WTC11 (cell line): ENCODE measurements at regions not wholly inside any gene's neighbourhood (a gene's known extent, or its start where the extent isn't known, plus 50 kb on each side); places are given as distances from the start of the nearest gene placed in this dataset.

Experiments
- ATAC-seq: fragments of 200-7000 bp; cut with Tn5 transposase; 2 replicates; pipeline ENCODE4 v1.10.0; 2021; ENCODE audit warnings: mild to moderate bottlenecking, moderate library complexity
- CTCF ChIA-PET: fragments of 300-600 bp; sonication (Branson Sonifier 250); formaldehyde crosslinking; loops from one replicate; lab custom pipeline; 2021; ENCODE audit warnings: antibody characterized with exemption; lab: Charles Lee
- POLR2A ChIA-PET: fragments of 350-600 bp; sonication (Branson Sonifier 250); formaldehyde crosslinking; loops from one replicate; lab custom pipeline; 2021; ENCODE audit warnings: antibody characterized with exemption; lab: Charles Lee
- DNase-seq: peaks from one replicate; pipeline ENCODE4 v3.0.0; 2021; ENCODE audit warnings: low spot score
- H3K27ac Mint-ChIP-seq: 2 replicates; pipeline ENCODE4 v1.8.0; 2021; ENCODE audit warnings: mixed read lengths
- H3K27me3 Mint-ChIP-seq: 2 replicates; pipeline ENCODE4 v1.8.0; 2021; ENCODE audit warnings: low read depth, mild to moderate bottlenecking, moderate library complexity, mixed read lengths
- H3K36me3 Mint-ChIP-seq: 2 replicates; pipeline ENCODE4 v1.8.0; 2021; ENCODE audit warnings: mixed read lengths
- H3K4me1 Mint-ChIP-seq: 2 replicates; pipeline ENCODE4 v1.8.0; 2022; ENCODE audit warnings: mixed read lengths
- H3K4me3 Mint-ChIP-seq: 2 replicates; pipeline ENCODE4 v1.8.0; 2021; ENCODE audit warnings: mild to moderate bottlenecking, moderate library complexity, mixed read lengths
- H3K9me3 Mint-ChIP-seq: 2 replicates; pipeline ENCODE4 v1.8.0; 2021; ENCODE audit warnings: mixed read lengths
- ATF3 ChIP-seq: sonication (generic); formaldehyde crosslinking; conservative IDR thresholded peaks from 2 replicates; pipeline ENCODE4 v1.8.1; 2022; ENCODE audit warnings: mild to moderate bottlenecking, missing genetic modification reagents
- CTCF ChIP-seq: fragments of 200-600 bp; IDR thresholded peaks from 2 replicates; pipeline ENCODE4 v1.8.0; 2022; ENCODE audit warnings: antibody characterized with exemption
- EMX1 ChIP-seq: fragments of 250-450 bp; sonication (Bioruptor Pico); IDR thresholded peaks from 2 replicates; pipeline ENCODE4 v1.8.0; 2021; ENCODE audit warnings: mild to moderate bottlenecking
- ETV6 ChIP-seq: sonication (generic); formaldehyde crosslinking; IDR thresholded peaks from 2 replicates; pipeline ENCODE4 v1.8.1; 2022; ENCODE audit warnings: mild to moderate bottlenecking, missing genetic modification reagents
- FOXJ3 ChIP-seq: sonication (generic); formaldehyde crosslinking; IDR thresholded peaks from 2 replicates; pipeline ENCODE4 v1.9.0; 2021; ENCODE audit warnings: missing genetic modification reagents, mild to moderate bottlenecking, borderline replicate concordance
- FOXP1 ChIP-seq: sonication (generic); formaldehyde crosslinking; IDR thresholded peaks from 2 replicates; pipeline ENCODE4 v1.8.0; 2022; ENCODE audit warnings: missing genetic modification reagents, mild to moderate bottlenecking, moderate library complexity, borderline replicate concordance
- FOXP4 ChIP-seq: sonication (generic); formaldehyde crosslinking; IDR thresholded peaks from 2 replicates; pipeline ENCODE4 v1.8.0; 2022; ENCODE audit warnings: mild to moderate bottlenecking, missing genetic modification reagents
- GTF2I ChIP-seq: fragments of 250-450 bp; sonication (Bioruptor Pico); conservative IDR thresholded peaks from 2 replicates; pipeline ENCODE4 v1.4.0; 2021; ENCODE audit warnings: mild to moderate bottlenecking
- IRF1 ChIP-seq: sonication (generic); formaldehyde crosslinking; IDR thresholded peaks from 2 replicates; pipeline ENCODE4 v1.8.0; 2023; ENCODE audit warnings: missing genetic modification reagents
- MLX ChIP-seq: sonication (generic); formaldehyde crosslinking; IDR thresholded peaks from 2 replicates; pipeline ENCODE4 v1.8.1; 2023; ENCODE audit warnings: mild to moderate bottlenecking, missing genetic modification reagents, moderate library complexity
- PREB ChIP-seq: sonication (generic); formaldehyde crosslinking; IDR thresholded peaks from 2 replicates; pipeline ENCODE4 v1.8.1; 2022; ENCODE audit warnings: mild to moderate bottlenecking, missing genetic modification reagents, moderate library complexity, borderline replicate concordance
- RELA ChIP-seq: sonication (generic); formaldehyde crosslinking; IDR thresholded peaks from 2 replicates; pipeline ENCODE4 v1.8.1; 2022; ENCODE audit warnings: missing genetic modification reagents, mild to moderate bottlenecking, borderline replicate concordance
- RORB ChIP-seq: fragments of 250-450 bp; sonication (Bioruptor Pico); IDR thresholded peaks from 2 replicates; pipeline ENCODE4 v1.9.0; 2021; ENCODE audit warnings: mild to moderate bottlenecking
- SP1 ChIP-seq: sonication (generic); formaldehyde crosslinking; conservative IDR thresholded peaks from 2 replicates; pipeline ENCODE4 v1.8.1; 2022; ENCODE audit warnings: missing genetic modification reagents
- TCF7 ChIP-seq: sonication (generic); formaldehyde crosslinking; IDR thresholded peaks from 2 replicates; pipeline ENCODE4 v1.8.0; 2022; ENCODE audit warnings: mild to moderate bottlenecking, low read depth, missing genetic modification reagents, moderate library complexity
- USF2 ChIP-seq: sonication (generic); formaldehyde crosslinking; IDR thresholded peaks from 2 replicates; pipeline ENCODE4 v1.8.1; 2023; ENCODE audit warnings: mild to moderate bottlenecking, missing genetic modification reagents, moderate library complexity
- ZBTB21 ChIP-seq: sonication (generic); formaldehyde crosslinking; IDR thresholded peaks from 2 replicates; pipeline ENCODE4 v1.8.1; 2023; ENCODE audit warnings: mild to moderate bottlenecking, missing genetic modification reagents, borderline replicate concordance
- ZNF263 ChIP-seq: sonication (generic); formaldehyde crosslinking; IDR thresholded peaks from 2 replicates; pipeline ENCODE4 v1.8.1; 2022; ENCODE audit warnings: low read depth, mild to moderate bottlenecking, moderate library complexity, missing genetic modification reagents
- ZNF423 ChIP-seq: fragments of 250-450 bp; sonication (Bioruptor Pico); IDR thresholded peaks from 2 replicates; pipeline ENCODE4 v2.1.2; 2022; ENCODE audit warnings: mild to moderate bottlenecking, moderate library complexity
- ZNF425 ChIP-seq: fragments of 250-450 bp; sonication (Bioruptor Pico); conservative IDR thresholded peaks from 2 replicates; pipeline ENCODE4 v1.9.0; 2021; ENCODE audit warnings: mild to moderate bottlenecking
- TF ChIP-seq, protein P1 (sequence below): sonication (generic); formaldehyde crosslinking; IDR thresholded peaks from 2 replicates; pipeline ENCODE4 v1.8.0; 2022; ENCODE audit warnings: mild to moderate bottlenecking, missing genetic modification reagents

DNA sequence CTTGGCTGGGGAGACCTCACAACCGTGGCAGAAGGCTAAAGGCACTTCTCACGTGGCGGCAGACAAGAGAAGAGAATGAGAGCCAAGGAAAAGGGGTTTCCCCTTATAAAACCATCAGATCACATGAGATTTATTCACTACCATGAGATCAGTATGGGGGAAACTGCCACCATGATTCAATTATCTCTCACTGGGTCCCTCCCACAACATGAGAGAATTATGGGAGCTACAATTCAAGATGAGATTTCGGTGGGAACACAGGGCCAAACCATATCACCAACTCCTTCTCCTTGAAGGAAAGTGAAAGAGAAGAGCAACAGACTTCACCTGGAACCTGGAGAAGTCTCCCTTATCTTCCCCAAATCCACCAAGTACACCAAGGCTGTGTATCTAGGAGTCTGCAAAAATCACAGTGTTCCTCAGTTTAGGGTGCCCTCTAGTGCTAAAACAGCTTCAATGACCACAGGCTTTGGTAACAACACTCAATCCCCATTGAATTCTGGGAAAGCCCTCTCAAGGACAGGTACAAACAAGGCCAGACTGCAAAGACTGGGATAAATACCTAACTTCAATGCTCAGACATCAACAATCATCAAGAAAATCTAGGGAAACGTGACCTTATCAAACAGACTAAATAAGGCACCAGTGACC lies 148.8 kb upstream of the SRD5A2 start (continued):
- TF ChIP-seq FOXJ3 (CRISPR knock-in tag): no peak
- TF ChIP-seq, protein P1, sequence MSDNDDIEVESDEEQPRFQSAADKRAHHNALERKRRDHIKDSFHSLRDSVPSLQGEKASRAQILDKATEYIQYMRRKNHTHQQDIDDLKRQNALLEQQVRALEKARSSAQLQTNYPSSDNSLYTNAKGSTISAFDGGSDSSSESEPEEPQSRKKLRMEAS (CRISPR knock-in tag): no peak
- TF ChIP-seq ETV6 (CRISPR knock-in tag): no peak
- no peak for TF ChIP-seq FOXP1 (CRISPR knock-in tag)
- no peak for TF ChIP-seq SP1
- no peak for TF ChIP-seq ZNF425 (CRISPR knock-in tag)

DNA sequence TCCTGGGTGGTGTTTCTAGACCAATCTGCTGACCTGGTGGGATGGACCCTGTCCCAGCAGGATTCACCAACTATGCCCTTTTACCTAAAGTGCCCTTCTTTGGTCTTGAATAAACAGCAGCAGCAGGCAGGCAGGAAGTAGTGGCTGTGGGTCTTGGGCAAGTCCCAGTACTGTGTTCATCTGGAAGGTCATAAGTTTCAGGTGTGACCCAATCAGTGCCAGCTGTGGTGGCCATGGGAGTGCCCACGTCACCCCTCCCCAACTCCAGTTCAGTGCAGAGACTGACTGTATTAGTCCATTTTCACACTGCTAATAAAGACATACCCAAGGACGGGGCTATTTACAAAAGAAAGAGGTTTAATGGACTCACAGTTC lies 148.3 kb upstream of the SRD5A2 start:
- Mint-ChIP-seq H3K27me3 (no peaks in the 10 kb centered on the region), H3K36me3 (no peaks in the 10 kb centered on the region), H3K4me1 (peaks cover 4% of the 10 kb centered on the region), H3K4me3 (no peak overlapping the region), H3K9me3 (peaks cover 31% of the 10 kb centered on the region), H3K27ac (no peak overlapping the region)
- DNase-seq: no peak
- no peak for ATAC-seq
- ChIA-PET POLR2A (no interaction called here), CTCF (interaction anchor here (1.6 to 2.5 kb wide), 2 partner anchors 37 to 54 kb away, joined by 5 to 19 read pairs; no protein-coding TSS in a partner anchor)
- TF ChIP-seq ZNF423 (CRISPR knock-in tag) (no peak), RORB (CRISPR knock-in tag) (no peak), FOXP4 (CRISPR knock-in tag) (no peak), GTF2I (CRISPR knock-in tag) (no peak), ZBTB21 (CRISPR knock-in tag) (no peak), ATF3 (CRISPR knock-in tag) (no peak), MLX (no peak), TCF7 (no peak), CTCF (no peak), IRF1 (CRISPR knock-in tag) (no peak), EMX1 (CRISPR knock-in tag) (no peak), ZNF263 (CRISPR knock-in tag) (no peak), RELA (no peak), PREB (CRISPR knock-in tag) (no peak), USF2 (CRISPR knock-in tag) (no peak)
